GM18951 (cell line): ENCODE measurements at regions not wholly inside any gene's neighbourhood (a gene's known extent, or its start where the extent isn't known, plus 50 kb on each side); places are given as distances from the start of the nearest gene placed in this dataset.

Experiments used
- POLR2A ChIP-seq: IDR thresholded peaks from 4 replicates; pipeline ENCODE4 v1.6.1; 2011; ENCODE audit warnings: mild to moderate bottlenecking; ENCODE audit not compliant: insufficient read length, insufficient read depth; ENCODE audit errors: extremely low read depth
- in situ Hi-C: fragments of 300-500 bp; cut with MboI; formaldehyde crosslinking; loops from one replicate; pipeline ENCODE4 v1.12.0; 2022; ENCODE audit warnings: low sequenced_read_pairs, mixed read lengths, inconsistent platforms; ENCODE audit not compliant: unreplicated experiment

DNA sequence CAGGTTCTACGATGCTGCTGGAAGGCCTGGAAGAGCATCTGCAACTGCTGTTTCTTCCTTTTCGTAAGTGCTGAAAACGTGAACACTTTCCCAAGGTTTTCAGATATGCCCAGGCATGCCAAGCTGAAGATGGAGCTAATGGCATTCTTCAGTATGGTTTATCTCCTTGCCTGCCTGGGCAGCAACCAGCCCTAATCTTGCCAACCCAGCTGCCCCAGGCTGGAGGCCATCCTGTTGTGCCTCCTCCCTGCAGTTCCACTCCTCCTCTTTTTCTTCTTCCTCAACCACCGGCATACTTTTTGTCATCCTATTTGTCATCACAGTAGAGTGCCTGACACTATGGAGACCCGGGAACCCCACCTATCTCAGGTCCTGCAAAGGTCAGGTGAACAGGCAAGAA lies 1849.3 kb downstream of the TP53TG3F start:
- in situ Hi-C loops: no loop called here
- TF ChIP-seq POLR2A: no peak

GRCh38 chr16:35310999-35311398 lies 1851.6 kb downstream of the TP53TG3F start:
- in situ Hi-C loops: no loop called here
- no peak for TF ChIP-seq POLR2A

DNA sequence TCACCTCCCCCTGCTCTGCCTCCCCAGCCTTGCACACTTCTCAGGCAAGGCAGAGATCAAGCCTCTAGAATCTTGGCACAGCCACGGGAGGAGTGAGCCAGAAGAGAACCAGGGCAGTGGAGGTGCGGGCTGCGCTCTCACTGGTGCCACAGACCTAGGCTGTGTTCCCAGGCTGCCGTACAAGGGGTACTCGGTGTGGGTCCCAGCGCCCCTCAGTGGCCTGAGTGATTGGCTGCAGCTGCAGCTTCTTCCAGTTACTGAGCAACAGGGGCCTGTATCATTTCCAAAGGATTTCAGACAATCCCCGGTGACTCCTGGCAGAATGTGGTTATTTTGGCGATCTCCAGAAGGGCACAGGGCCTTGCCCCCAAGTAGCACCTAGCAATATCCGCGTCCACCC lies 1852.1 kb downstream of the TP53TG3F start:
- in situ Hi-C loops: no loop called here
- TF ChIP-seq POLR2A: no peak

GRCh38 chr16:35314298-35314697 lies 1854.9 kb downstream of the TP53TG3F start:
- in situ Hi-C loops: no loop called here
- no peak for TF ChIP-seq POLR2A

GRCh38 chr16:35319536-35320192 lies 1860.3 kb downstream of the TP53TG3F start:
- TF ChIP-seq POLR2A: no peak
- in situ Hi-C loops: no loop called here

GRCh38 chr16:35325936-35326335 lies 1866.5 kb downstream of the TP53TG3F start:
- in situ Hi-C loops: no loop called here
- no peak for TF ChIP-seq POLR2A

- in situ Hi-C loops: no loop called here
- no peak for TF ChIP-seq POLR2A
Measured at GRCh38 chr16:35339337-35339736, 1879.9 kb downstream of the TP53TG3F start.

DNA sequence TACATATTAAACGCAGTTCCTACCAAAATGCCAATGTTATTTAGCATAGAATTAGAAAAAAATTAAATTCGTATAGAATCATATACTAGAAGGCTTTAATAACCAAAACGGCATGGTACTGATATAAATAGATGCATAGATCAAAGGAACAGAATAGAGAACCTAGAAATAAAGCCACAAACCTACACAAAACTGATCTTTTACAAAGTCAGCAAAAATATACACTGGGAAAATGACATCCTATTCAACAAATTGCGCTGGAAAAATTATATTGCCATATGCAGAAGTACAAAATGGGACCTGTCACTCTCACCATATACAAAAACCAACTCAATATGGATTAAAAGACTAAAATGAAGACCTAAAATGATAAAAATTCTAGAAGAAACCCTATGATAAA lies 1882.6 kb downstream of the TP53TG3F start:
- in situ Hi-C loops: no loop called here

GRCh38 chr16:35344012-35344762 lies 1884.8 kb downstream of the TP53TG3F start:
- in situ Hi-C loops: no loop called here
- TF ChIP-seq POLR2A: no peak

More for the DNA sequence above, 1882.6 kb downstream of the TP53TG3F start:
- TF ChIP-seq POLR2A: no peak

DNA sequence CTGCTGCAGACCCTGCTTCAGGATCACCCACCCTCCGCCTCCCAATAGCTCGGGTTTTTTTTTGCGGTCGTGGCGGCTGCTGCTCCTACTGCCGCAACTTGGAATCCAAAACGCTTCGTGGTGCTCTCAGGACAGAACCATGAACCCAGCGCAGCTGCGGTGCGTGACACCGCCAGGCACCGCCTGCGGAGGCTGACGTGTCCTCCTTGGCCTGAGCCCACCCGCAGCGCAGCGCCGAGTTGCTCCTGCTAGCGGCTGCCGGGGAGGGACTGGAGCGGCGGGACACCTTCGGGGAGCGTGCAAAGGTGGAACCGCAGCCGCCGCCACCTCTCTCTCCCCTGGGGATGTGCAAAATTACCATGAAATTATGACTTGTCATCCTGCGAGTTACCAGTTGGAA lies 1893.0 kb downstream of the TP53TG3F start:
- no peak for TF ChIP-seq POLR2A
- in situ Hi-C loops: no loop called here

GRCh38 chr16:35363510-35363909 lies 1904.1 kb downstream of the TP53TG3F start:
- in situ Hi-C loops: no loop called here
- TF ChIP-seq POLR2A: no peak

- in situ Hi-C loops: no loop called here
- TF ChIP-seq POLR2A: no peak
Measured at GRCh38 chr16:35364263-35364662, 1904.9 kb downstream of the TP53TG3F start.

GRCh38 chr16:35365675-35366074 lies 1906.3 kb downstream of the TP53TG3F start:
- in situ Hi-C loops: no loop called here
- TF ChIP-seq POLR2A: no peak

GRCh38 chr16:35370617-35371016 lies 1911.2 kb downstream of the TP53TG3F start:
- in situ Hi-C loops: no loop called here
- TF ChIP-seq POLR2A: no peak
